ENCODE measurements at regions not wholly inside any gene's neighbourhood (a gene's known extent, or its start where the extent isn't known, plus 50 kb on each side); places are given as distances from the start of the nearest gene placed in this dataset.

GRCh38 chr4:122978109-122978508 lies 55.7 kb upstream of the NUDT6 start:
- Histone ChIP-seq H3K4me3 (ENCODE audit: low read length) (no peak overlapping the region), H3K4me1 (ENCODE audit: control insufficient read depth, insufficient read depth, low read length) (no peaks in the 10 kb centered on the region), H3K27ac (ENCODE audit: low read length) (no peak overlapping the region), H3K27me3 (ENCODE audit: control insufficient read depth, insufficient read depth, low read length) (no peaks in the 10 kb centered on the region), H3K36me3 (ENCODE audit: control insufficient read depth, insufficient read depth, low read length) (peaks cover 19% of the 10 kb centered on the region), H3K9me3 (ENCODE audit: control insufficient read depth, insufficient read depth, low read length) (peaks cover 4% of the 10 kb centered on the region)
- Mint-ChIP-seq H3K9me3 (peaks cover 0 to under 1% of the 10 kb centered on the region in 2 donors), H3K27me3 (ENCODE audit: low read depth in 2 of 2) (no peaks in the 10 kb centered on the region), H3K36me3 (peaks cover 6% of the 10 kb centered on the region), H3K4me1 (peaks cover 0 to under 1% of the 10 kb centered on the region in 2 donors), H3K27ac (no peak overlapping the region), H3K4me3 (no peak overlapping the region)
- no peak for TF ChIP-seq CTCF (IDR thresholded peaks at IDR 0.05)
- ATAC-seq (no peak), DNase-seq (no peak)
- intact Hi-C loops (cut with micrococcal nuclease) = no loop called here
- WGBS (ENCODE audit: insufficient coverage) = 96% methylated on average over 5 of the region's 5 CpGs

GRCh38 chr4:122978789-122979188 lies 56.4 kb upstream of the NUDT6 start:
- H3K27ac ChIP-seq (ENCODE audit: low read length) = no peak overlapping the region
- DNase-seq (no peak), ATAC-seq (no peak)
- H3K27me3 ChIP-seq (ENCODE audit: control insufficient read depth, insufficient read depth, low read length) = no peaks in the 10 kb centered on the region
- no peak overlapping the region for H3K4me3 Mint-ChIP-seq
- 95% methylated on average over 5 of the region's 5 CpGs for WGBS (ENCODE audit: insufficient coverage)
- H3K27ac Mint-ChIP-seq = no peak overlapping the region
- H3K9me3 Mint-ChIP-seq = peaks cover 0 to 3% of the 10 kb centered on the region in 2 donors
- peaks cover 6% of the 10 kb centered on the region for H3K36me3 Mint-ChIP-seq
- no peak overlapping the region for H3K4me3 ChIP-seq (ENCODE audit: low read length)
- H3K4me1 ChIP-seq (ENCODE audit: control insufficient read depth, insufficient read depth, low read length) = no peaks in the 10 kb centered on the region
- intact Hi-C loops (cut with micrococcal nuclease) = no loop called here
- peaks cover 7% of the 10 kb centered on the region in 2 donors for H3K4me1 Mint-ChIP-seq
- H3K27me3 Mint-ChIP-seq (ENCODE audit: low read depth in 2 of 2) = no peaks in the 10 kb centered on the region
- peaks cover 4% of the 10 kb centered on the region for H3K9me3 ChIP-seq (ENCODE audit: control insufficient read depth, insufficient read depth, low read length)
- H3K36me3 ChIP-seq (ENCODE audit: control insufficient read depth, insufficient read depth, low read length) = peaks cover 20% of the 10 kb centered on the region
- TF ChIP-seq CTCF (IDR thresholded peaks at IDR 0.05) = no peak

- ATAC-seq (no peak), DNase-seq (no peak)
- Histone ChIP-seq H3K27ac (ENCODE audit: low read length) (no peak overlapping the region), H3K27me3 (ENCODE audit: control insufficient read depth, insufficient read depth, low read length) (no peaks in the 10 kb centered on the region), H3K4me3 (ENCODE audit: low read length) (no peak overlapping the region), H3K9me3 (ENCODE audit: control insufficient read depth, insufficient read depth, low read length) (peaks cover 4% of the 10 kb centered on the region), H3K36me3 (ENCODE audit: control insufficient read depth, insufficient read depth, low read length) (peaks cover 19% of the 10 kb centered on the region), H3K4me1 (ENCODE audit: control insufficient read depth, insufficient read depth, low read length) (no peaks in the 10 kb centered on the region)
- Mint-ChIP-seq H3K4me1 (peaks cover 12 to 15% of the 10 kb centered on the region in 2 donors), H3K4me3 (no peak overlapping the region), H3K27ac (no peak overlapping the region), H3K36me3 (peaks cover 9% of the 10 kb centered on the region), H3K9me3 (peaks cover 2 to 7% of the 10 kb centered on the region in 2 donors), H3K27me3 (ENCODE audit: low read depth in 2 of 2) (no peaks in the 10 kb centered on the region)
- intact Hi-C loops (cut with micrococcal nuclease) = no loop called here
- TF ChIP-seq CTCF (IDR thresholded peaks at IDR 0.05) = no peak
Measured at GRCh38 chr4:122980860-122981259, 58.5 kb upstream of the NUDT6 start.

- H3K4me3 Mint-ChIP-seq = no peak overlapping the region
- peaks cover 46% of the 10 kb centered on the region for H3K36me3 Mint-ChIP-seq
- H3K4me1 Mint-ChIP-seq = peaks cover 12 to 13% of the 10 kb centered on the region in 2 donors
- no peak overlapping the region for H3K27ac Mint-ChIP-seq
- H3K36me3 ChIP-seq (ENCODE audit: control insufficient read depth, insufficient read depth, low read length) = peaks cover 14% of the 10 kb centered on the region
- no peaks in the 10 kb centered on the region for H3K27me3 Mint-ChIP-seq (ENCODE audit: low read depth in 2 of 2)
- H3K27me3 ChIP-seq (ENCODE audit: control insufficient read depth, insufficient read depth, low read length) = no peaks in the 10 kb centered on the region
- DNase-seq (no peak), ATAC-seq (no peak)
- WGBS (ENCODE audit: insufficient coverage) = 100% methylated on average over 2 of the region's 2 CpGs
- H3K9me3 ChIP-seq (ENCODE audit: control insufficient read depth, insufficient read depth, low read length) = peaks cover 12% of the 10 kb centered on the region
- H3K27ac ChIP-seq (ENCODE audit: low read length) = no peak overlapping the region
- no peak for TF ChIP-seq CTCF (IDR thresholded peaks at IDR 0.05)
- no peak overlapping the region for H3K4me3 ChIP-seq (ENCODE audit: low read length)
- H3K9me3 Mint-ChIP-seq = peaks cover 14 to 25% of the 10 kb centered on the region in 2 donors
- intact Hi-C loops (cut with micrococcal nuclease) = no loop called here
- H3K4me1 ChIP-seq (ENCODE audit: control insufficient read depth, insufficient read depth, low read length) = no peaks in the 10 kb centered on the region
Measured at GRCh38 chr4:122988696-122989095, 66.3 kb upstream of the NUDT6 start.

Measured in natural killer cell (primary cell).